ENCODE measurements at regions not wholly inside any gene's neighbourhood (a gene's known extent, or its start where the extent isn't known, plus 50 kb on each side); places are given as distances from the start of the nearest gene placed in this dataset.
A peak's percentile ranks its signal among the peaks of the same experiment; 100 is the strongest.

- TF ChIP-seq ESRRA (CRISPR knock-in tag; IDR thresholded peaks at IDR 0.05; ENCODE audit: low read depth), result 0 out of 2 replicates have a peak, but pooled peaks have one; percentile 20
- TF ChIP-seq, protein P1, sequence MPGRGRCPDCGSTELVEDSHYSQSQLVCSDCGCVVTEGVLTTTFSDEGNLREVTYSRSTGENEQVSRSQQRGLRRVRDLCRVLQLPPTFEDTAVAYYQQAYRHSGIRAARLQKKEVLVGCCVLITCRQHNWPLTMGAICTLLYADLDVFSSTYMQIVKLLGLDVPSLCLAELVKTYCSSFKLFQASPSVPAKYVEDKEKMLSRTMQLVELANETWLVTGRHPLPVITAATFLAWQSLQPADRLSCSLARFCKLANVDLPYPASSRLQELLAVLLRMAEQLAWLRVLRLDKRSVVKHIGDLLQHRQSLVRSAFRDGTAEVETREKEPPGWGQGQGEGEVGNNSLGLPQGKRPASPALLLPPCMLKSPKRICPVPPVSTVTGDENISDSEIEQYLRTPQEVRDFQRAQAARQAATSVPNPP (CRISPR knock-in tag; IDR thresholded peaks at IDR 0.05), result no peak
- no peak for TF ChIP-seq BRD4 (CRISPR knock-in tag; IDR thresholded peaks at IDR 0.05)
- no peak for TF ChIP-seq ZNF646 (CRISPR knock-in tag; IDR thresholded peaks at IDR 0.05)
- peak; percentile 79 for TF ChIP-seq MAFF (IDR thresholded peaks at IDR 0.05; ENCODE audit: low read depth, low read length)
- no peak for TF ChIP-seq ZNF460 (CRISPR knock-in tag; IDR thresholded peaks at IDR 0.05; ENCODE audit: borderline replicate concordance)
- TF ChIP-seq FOSL1 (CRISPR knock-in tag; IDR thresholded peaks at IDR 0.05; ENCODE audit: borderline replicate concordance), result no peak
- peak; percentile 67 for TF ChIP-seq NFIC (IDR thresholded peaks at IDR 0.05; ENCODE audit: low read length)
- peak; percentile 30; the same call in 1 of the 2 replicates for TF ChIP-seq ZNF614 (CRISPR knock-in tag; IDR thresholded peaks at IDR 0.05; ENCODE audit: borderline replicate concordance)
- peak; percentile 56 for TF ChIP-seq NR2F6 (IDR thresholded peaks at IDR 0.05)
- no peak for TF ChIP-seq NR2F6 (CRISPR knock-in tag; IDR thresholded peaks at IDR 0.05)
- TF ChIP-seq, protein P2, sequence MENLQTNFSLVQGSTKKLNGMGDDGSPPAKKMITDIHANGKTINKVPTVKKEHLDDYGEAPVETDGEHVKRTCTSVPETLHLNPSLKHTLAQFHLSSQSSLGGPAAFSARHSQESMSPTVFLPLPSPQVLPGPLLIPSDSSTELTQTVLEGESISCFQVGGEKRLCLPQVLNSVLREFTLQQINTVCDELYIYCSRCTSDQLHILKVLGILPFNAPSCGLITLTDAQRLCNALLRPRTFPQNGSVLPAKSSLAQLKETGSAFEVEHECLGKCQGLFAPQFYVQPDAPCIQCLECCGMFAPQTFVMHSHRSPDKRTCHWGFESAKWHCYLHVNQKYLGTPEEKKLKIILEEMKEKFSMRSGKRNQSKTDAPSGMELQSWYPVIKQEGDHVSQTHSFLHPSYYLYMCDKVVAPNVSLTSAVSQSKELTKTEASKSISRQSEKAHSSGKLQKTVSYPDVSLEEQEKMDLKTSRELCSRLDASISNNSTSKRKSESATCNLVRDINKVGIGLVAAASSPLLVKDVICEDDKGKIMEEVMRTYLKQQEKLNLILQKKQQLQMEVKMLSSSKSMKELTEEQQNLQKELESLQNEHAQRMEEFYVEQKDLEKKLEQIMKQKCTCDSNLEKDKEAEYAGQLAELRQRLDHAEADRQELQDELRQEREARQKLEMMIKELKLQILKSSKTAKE (CRISPR knock-in tag; IDR thresholded peaks at IDR 0.05; ENCODE audit: borderline replicate concordance), result peak; percentile 50; the same call in 1 of the 2 replicates
- TF ChIP-seq ZBTB20 (CRISPR knock-in tag; IDR thresholded peaks at IDR 0.05; ENCODE audit: borderline replicate concordance, low read depth), result peak; percentile 36; the same call in 1 of the 2 replicates
- no peak for TF ChIP-seq SATB2 (CRISPR knock-in tag; IDR thresholded peaks at IDR 0.05)
- peak in 1 of 2 experiments; percentile 84; a peak in 1 of 4 replicates for TF ChIP-seq EP300 (IDR thresholded peaks at IDR 0.05; ENCODE audit: low read depth in 2 of 2, low read length in 2 of 2)
- TF ChIP-seq EP300 (CRISPR knock-in tag; IDR thresholded peaks at IDR 0.05; ENCODE audit: borderline replicate concordance), result peak; percentile 50; the same call in 1 of the 2 replicates
- TF ChIP-seq RARG (CRISPR knock-in tag; IDR thresholded peaks at IDR 0.05; ENCODE audit: low read depth), result no peak
- no peak for TF ChIP-seq ZNF350 (CRISPR knock-in tag; IDR thresholded peaks at IDR 0.05; ENCODE audit: borderline replicate concordance, low read depth)
- no peak for TF ChIP-seq IKZF4 (CRISPR knock-in tag; IDR thresholded peaks at IDR 0.05; ENCODE audit: borderline replicate concordance, low read depth, not compliant biosample characterization)
These were observed 200.4 kb upstream of the SRRM4 start (continued) for GRCh38 chr12:118780939-118781338.
